HL-60 (cell line): ENCODE measurements at regions not wholly inside any gene's neighbourhood (a gene's known extent, or its start where the extent isn't known, plus 50 kb on each side); places are given as distances from the start of the nearest gene placed in this dataset.

Experiments
- DNase-seq, 2 experiments: peaks; one replicate each; pipeline ENCODE4 v3.0.0-alpha.2; 2010 to 2020; ENCODE audit warnings: low read depth in 1 of 2, low spot score in 1 of 2
- H3K27ac ChIP-seq: fragments of 250-450 bp; sonication (Bioruptor Pico); replicated peaks from 2 replicates; pipeline ENCODE4 v1.5.1; 2020; ENCODE audit warnings: mild to moderate bottlenecking, moderate library complexity
- H3K27me3 ChIP-seq: fragments of 250-450 bp; sonication (Bioruptor Pico); 2 replicates; pipeline ENCODE4 v1.5.1; 2021; ENCODE audit warnings: mild to moderate bottlenecking, moderate library complexity; ENCODE audit not compliant: insufficient read depth, poor library complexity, severe bottlenecking
- H3K4me3 ChIP-seq: replicated peaks from 2 replicates; pipeline ENCODE4 v1.5.1; 2011; ENCODE audit warnings: mild to moderate bottlenecking, control low read depth, low read length; ENCODE audit not compliant: insufficient read depth
- GABPA ChIP-seq: IDR thresholded peaks from 2 replicates; pipeline ENCODE4 v1.6.1; 2012; ENCODE audit warnings: low read depth
- POLR2AphosphoS5 ChIP-seq: IDR thresholded peaks from 2 replicates; pipeline ENCODE4 v1.6.1; 2012; ENCODE audit warnings: low read depth
- SPI1 ChIP-seq: IDR thresholded peaks from 2 replicates; pipeline ENCODE4 v1.6.1; 2012; ENCODE audit warnings: low read depth, mild to moderate bottlenecking, borderline replicate concordance
- TF ChIP-seq, protein P1 (sequence below): IDR thresholded peaks from one replicate; pipeline ENCODE4 v1.5.1; 2011; ENCODE audit warnings: low read length, control low read depth, inconsistent platforms; ENCODE audit not compliant: insufficient read depth
- TF ChIP-seq, protein P2 (sequence below): IDR thresholded peaks from 2 replicates; pipeline ENCODE4 v1.6.1; 2012; ENCODE audit warnings: low read depth; ENCODE audit not compliant: insufficient replicate concordance

DNA sequence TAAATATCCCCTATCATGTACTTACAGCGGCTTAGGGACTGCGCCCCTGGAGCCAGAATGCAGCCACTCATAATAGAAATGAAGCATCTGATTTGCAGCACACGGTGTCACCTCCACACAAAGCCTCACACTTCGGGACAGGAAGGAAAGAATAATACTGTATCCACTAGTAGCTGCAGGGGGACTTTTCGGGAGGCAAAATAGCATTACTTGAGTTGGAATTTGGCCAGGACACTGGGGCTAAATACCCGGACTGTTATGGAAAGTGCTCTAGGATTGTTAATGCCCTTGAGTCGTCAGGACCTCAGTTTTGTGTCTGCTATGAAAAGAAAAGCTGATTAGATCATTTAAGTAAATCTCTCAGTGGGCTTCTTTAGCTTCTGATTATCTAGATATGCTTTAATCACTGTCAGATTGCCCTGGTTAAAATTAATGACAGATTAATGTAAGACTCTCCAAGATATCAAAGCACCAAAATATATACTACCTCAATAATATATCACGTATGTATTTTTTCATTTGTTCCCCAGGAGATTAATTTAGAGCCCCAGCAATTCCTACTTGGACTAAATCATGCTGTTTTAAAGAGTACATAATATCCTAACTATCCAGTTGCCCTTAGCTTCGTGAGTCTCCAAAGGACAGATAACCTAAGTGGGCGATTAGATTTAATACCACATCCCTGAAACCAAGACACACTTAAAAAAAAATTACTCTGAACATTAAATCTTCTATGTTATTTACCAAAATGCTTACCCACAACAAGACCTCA, 173.0 kb upstream of the NEBL start:
- H3K4me3 ChIP-seq: no peak overlapping the region
- no peak for DNase-seq

DNA sequence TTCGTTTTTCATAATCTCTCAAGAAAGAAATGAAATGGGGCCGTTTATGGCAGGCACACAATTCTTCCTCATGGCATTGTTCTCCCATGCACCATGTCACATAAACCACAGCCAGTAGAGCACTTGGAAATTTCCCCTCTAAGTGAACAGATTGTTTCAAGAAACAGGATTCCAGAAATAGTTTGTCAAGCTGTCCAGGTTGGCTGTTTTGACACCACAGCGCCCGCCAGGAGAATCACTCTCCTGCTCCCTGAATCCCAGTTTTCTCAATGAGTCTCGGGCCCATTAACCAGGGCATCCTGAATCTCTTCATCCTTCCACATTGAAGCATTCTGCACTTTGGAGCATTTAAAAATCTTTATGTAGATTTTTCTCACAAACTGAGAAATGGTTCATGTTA, 172.2 kb upstream of the NEBL start:
- DNase-seq: no peak
- Histone ChIP-seq H3K27me3 (no peaks in the 10 kb centered on the region), H3K27ac (no peak overlapping the region), H3K4me3 (no peak overlapping the region)
- TF ChIP-seq, protein P1, sequence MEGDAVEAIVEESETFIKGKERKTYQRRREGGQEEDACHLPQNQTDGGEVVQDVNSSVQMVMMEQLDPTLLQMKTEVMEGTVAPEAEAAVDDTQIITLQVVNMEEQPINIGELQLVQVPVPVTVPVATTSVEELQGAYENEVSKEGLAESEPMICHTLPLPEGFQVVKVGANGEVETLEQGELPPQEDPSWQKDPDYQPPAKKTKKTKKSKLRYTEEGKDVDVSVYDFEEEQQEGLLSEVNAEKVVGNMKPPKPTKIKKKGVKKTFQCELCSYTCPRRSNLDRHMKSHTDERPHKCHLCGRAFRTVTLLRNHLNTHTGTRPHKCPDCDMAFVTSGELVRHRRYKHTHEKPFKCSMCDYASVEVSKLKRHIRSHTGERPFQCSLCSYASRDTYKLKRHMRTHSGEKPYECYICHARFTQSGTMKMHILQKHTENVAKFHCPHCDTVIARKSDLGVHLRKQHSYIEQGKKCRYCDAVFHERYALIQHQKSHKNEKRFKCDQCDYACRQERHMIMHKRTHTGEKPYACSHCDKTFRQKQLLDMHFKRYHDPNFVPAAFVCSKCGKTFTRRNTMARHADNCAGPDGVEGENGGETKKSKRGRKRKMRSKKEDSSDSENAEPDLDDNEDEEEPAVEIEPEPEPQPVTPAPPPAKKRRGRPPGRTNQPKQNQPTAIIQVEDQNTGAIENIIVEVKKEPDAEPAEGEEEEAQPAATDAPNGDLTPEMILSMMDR: no peak
- TF ChIP-seq, protein P2, sequence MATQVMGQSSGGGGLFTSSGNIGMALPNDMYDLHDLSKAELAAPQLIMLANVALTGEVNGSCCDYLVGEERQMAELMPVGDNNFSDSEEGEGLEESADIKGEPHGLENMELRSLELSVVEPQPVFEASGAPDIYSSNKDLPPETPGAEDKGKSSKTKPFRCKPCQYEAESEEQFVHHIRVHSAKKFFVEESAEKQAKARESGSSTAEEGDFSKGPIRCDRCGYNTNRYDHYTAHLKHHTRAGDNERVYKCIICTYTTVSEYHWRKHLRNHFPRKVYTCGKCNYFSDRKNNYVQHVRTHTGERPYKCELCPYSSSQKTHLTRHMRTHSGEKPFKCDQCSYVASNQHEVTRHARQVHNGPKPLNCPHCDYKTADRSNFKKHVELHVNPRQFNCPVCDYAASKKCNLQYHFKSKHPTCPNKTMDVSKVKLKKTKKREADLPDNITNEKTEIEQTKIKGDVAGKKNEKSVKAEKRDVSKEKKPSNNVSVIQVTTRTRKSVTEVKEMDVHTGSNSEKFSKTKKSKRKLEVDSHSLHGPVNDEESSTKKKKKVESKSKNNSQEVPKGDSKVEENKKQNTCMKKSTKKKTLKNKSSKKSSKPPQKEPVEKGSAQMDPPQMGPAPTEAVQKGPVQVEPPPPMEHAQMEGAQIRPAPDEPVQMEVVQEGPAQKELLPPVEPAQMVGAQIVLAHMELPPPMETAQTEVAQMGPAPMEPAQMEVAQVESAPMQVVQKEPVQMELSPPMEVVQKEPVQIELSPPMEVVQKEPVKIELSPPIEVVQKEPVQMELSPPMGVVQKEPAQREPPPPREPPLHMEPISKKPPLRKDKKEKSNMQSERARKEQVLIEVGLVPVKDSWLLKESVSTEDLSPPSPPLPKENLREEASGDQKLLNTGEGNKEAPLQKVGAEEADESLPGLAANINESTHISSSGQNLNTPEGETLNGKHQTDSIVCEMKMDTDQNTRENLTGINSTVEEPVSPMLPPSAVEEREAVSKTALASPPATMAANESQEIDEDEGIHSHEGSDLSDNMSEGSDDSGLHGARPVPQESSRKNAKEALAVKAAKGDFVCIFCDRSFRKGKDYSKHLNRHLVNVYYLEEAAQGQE: no peak
- no peak for TF ChIP-seq GABPA
- no peak for TF ChIP-seq POLR2AphosphoS5
- no peak for TF ChIP-seq SPI1

More for the DNA sequence above, 173.0 kb upstream of the NEBL start:
- Histone ChIP-seq H3K27ac (no peak overlapping the region), H3K27me3 (no peaks in the 10 kb centered on the region)
- TF ChIP-seq SPI1 (no peak), GABPA (no peak), POLR2AphosphoS5 (no peak)
- TF ChIP-seq, protein P1: no peak
- TF ChIP-seq, protein P2: no peak

DNA sequence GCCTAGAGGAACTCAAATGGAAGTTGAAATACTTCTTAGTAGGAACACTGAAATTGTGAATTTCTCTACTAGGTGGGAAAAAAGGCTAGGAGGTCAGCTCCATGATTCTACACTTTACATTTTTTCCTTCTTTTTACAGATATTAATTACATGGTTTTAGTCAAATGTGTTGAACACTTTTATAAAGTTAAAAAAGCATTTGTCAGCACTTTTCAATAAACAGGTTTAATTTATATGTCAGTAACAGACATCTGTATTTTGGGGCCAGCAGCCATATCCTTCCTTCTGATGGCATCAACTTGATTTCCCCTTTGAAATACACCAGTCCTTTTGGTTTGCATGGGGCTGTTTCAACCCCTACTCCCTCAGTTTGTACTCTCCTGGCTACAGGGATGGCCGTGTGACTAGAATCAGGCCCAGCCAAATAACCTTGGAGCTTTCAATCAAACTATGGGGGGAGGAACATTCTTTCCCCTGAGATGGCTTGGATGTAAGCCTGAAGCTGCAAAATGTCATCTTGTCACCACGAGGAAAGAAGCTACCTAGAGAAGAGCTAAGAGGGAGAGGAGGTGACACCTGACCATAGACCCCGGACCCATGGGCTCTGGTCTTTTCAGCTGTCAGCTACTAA, 171.0 kb upstream of the NEBL start:
- no peak overlapping the region for H3K4me3 ChIP-seq
- DNase-seq: no peak
- H3K27me3 ChIP-seq: no peaks in the 10 kb centered on the region
- TF ChIP-seq, protein P1: no peak
- TF ChIP-seq SPI1 (no peak), POLR2AphosphoS5 (no peak), GABPA (no peak)
- TF ChIP-seq, protein P2: no peak
- H3K27ac ChIP-seq: no peak overlapping the region
